ENCODE measurements at regions not wholly inside any gene's neighbourhood (a gene's known extent, or its start where the extent isn't known, plus 50 kb on each side); places are given as distances from the start of the nearest gene placed in this dataset.

- H3K27ac ChIP-seq (ENCODE audit: insufficient read depth, low read length, poor library complexity, severe bottlenecking), result no peak overlapping the region
- no peak for DNase-seq
- no peaks in the 10 kb centered on the region for H3K4me1 ChIP-seq (ENCODE audit: control insufficient read depth, insufficient read depth, low read length, poor library complexity, severe bottlenecking)
- no peaks in the 10 kb centered on the region for H3K9me3 ChIP-seq (ENCODE audit: control insufficient read depth, low read length)
- no peaks in the 10 kb centered on the region for H3K36me3 ChIP-seq (ENCODE audit: control insufficient read depth, insufficient read depth, low read length)
- H3K4me3 ChIP-seq (ENCODE audit: insufficient read depth, low read depth, low read length, poor library complexity, severe bottlenecking), result no peak overlapping the region
- no peaks in the 10 kb centered on the region for H3K27me3 ChIP-seq (replicated peaks; ENCODE audit: control insufficient read depth, insufficient read depth, low read length, poor library complexity, severe bottlenecking)
Measured at GRCh38 chr17:70609566-70609965, 440.2 kb downstream of the KCNJ2 start.

- no peaks in the 10 kb centered on the region for H3K9me3 ChIP-seq (ENCODE audit: control insufficient read depth, low read length)
- no peaks in the 10 kb centered on the region for H3K4me1 ChIP-seq (ENCODE audit: control insufficient read depth, insufficient read depth, low read length, poor library complexity, severe bottlenecking)
- no peak for DNase-seq
- no peak overlapping the region for H3K4me3 ChIP-seq (ENCODE audit: insufficient read depth, low read depth, low read length, poor library complexity, severe bottlenecking)
- H3K36me3 ChIP-seq (ENCODE audit: control insufficient read depth, insufficient read depth, low read length), result no peaks in the 10 kb centered on the region
- H3K27ac ChIP-seq (ENCODE audit: insufficient read depth, low read length, poor library complexity, severe bottlenecking), result no peak overlapping the region
- H3K27me3 ChIP-seq (replicated peaks; ENCODE audit: control insufficient read depth, insufficient read depth, low read length, poor library complexity, severe bottlenecking), result no peaks in the 10 kb centered on the region
Measured at GRCh38 chr17:70610161-70610560, 440.8 kb downstream of the KCNJ2 start.

DNA sequence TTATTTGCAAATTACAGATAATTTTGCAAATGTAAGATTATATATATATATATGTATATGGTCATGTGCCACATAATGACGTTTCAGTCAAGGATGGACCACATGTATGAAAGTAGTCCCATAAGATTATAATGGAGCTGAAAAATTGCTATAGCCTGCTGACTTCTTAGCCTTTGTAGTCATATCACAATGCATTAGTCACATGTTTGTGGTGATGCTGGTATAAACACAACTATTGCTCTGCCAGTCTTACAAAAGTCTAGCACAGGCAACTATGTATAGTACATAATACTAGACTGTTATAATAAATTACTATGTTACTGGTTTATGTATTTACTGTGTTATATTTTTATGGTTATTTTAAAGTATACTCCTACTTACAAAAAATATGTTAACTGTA is 444.3 kb downstream of the KCNJ2 start:
- Histone ChIP-seq H3K27ac (ENCODE audit: insufficient read depth, low read length, poor library complexity, severe bottlenecking) (no peak overlapping the region), H3K36me3 (ENCODE audit: control insufficient read depth, insufficient read depth, low read length) (no peaks in the 10 kb centered on the region), H3K4me1 (ENCODE audit: control insufficient read depth, insufficient read depth, low read length, poor library complexity, severe bottlenecking) (no peaks in the 10 kb centered on the region), H3K27me3 (replicated peaks; ENCODE audit: control insufficient read depth, insufficient read depth, low read length, poor library complexity, severe bottlenecking) (no peaks in the 10 kb centered on the region), H3K9me3 (ENCODE audit: control insufficient read depth, low read length) (no peaks in the 10 kb centered on the region), H3K4me3 (ENCODE audit: insufficient read depth, low read depth, low read length, poor library complexity, severe bottlenecking) (no peak overlapping the region)
- no peak for DNase-seq

- Histone ChIP-seq H3K9me3 (ENCODE audit: control insufficient read depth, low read length) (no peaks in the 10 kb centered on the region), H3K36me3 (ENCODE audit: control insufficient read depth, insufficient read depth, low read length) (no peaks in the 10 kb centered on the region), H3K4me1 (ENCODE audit: control insufficient read depth, insufficient read depth, low read length, poor library complexity, severe bottlenecking) (no peaks in the 10 kb centered on the region), H3K27me3 (replicated peaks; ENCODE audit: control insufficient read depth, insufficient read depth, low read length, poor library complexity, severe bottlenecking) (no peaks in the 10 kb centered on the region), H3K4me3 (ENCODE audit: insufficient read depth, low read depth, low read length, poor library complexity, severe bottlenecking) (no peak overlapping the region), H3K27ac (ENCODE audit: insufficient read depth, low read length, poor library complexity, severe bottlenecking) (no peak overlapping the region)
- DNase-seq, result no peak
Measured at GRCh38 chr17:70615831-70616230, 446.5 kb downstream of the KCNJ2 start.

GRCh38 chr17:70618641-70619040 is 449.3 kb downstream of the KCNJ2 start:
- no peaks in the 10 kb centered on the region for H3K9me3 ChIP-seq (ENCODE audit: control insufficient read depth, low read length)
- no peaks in the 10 kb centered on the region for H3K4me1 ChIP-seq (ENCODE audit: control insufficient read depth, insufficient read depth, low read length, poor library complexity, severe bottlenecking)
- no peak overlapping the region for H3K27ac ChIP-seq (ENCODE audit: insufficient read depth, low read length, poor library complexity, severe bottlenecking)
- no peak overlapping the region for H3K4me3 ChIP-seq (ENCODE audit: insufficient read depth, low read depth, low read length, poor library complexity, severe bottlenecking)
- no peak for DNase-seq
- H3K36me3 ChIP-seq (ENCODE audit: control insufficient read depth, insufficient read depth, low read length), result no peaks in the 10 kb centered on the region
- H3K27me3 ChIP-seq (replicated peaks; ENCODE audit: control insufficient read depth, insufficient read depth, low read length, poor library complexity, severe bottlenecking), result no peaks in the 10 kb centered on the region

GRCh38 chr17:70621566-70621965 is 452.2 kb downstream of the KCNJ2 start:
- no peaks in the 10 kb centered on the region for H3K9me3 ChIP-seq (ENCODE audit: control insufficient read depth, low read length)
- DNase-seq, result no peak
- H3K27me3 ChIP-seq (replicated peaks; ENCODE audit: control insufficient read depth, insufficient read depth, low read length, poor library complexity, severe bottlenecking), result no peaks in the 10 kb centered on the region
- no peaks in the 10 kb centered on the region for H3K36me3 ChIP-seq (ENCODE audit: control insufficient read depth, insufficient read depth, low read length)
- H3K4me1 ChIP-seq (ENCODE audit: control insufficient read depth, insufficient read depth, low read length, poor library complexity, severe bottlenecking), result no peaks in the 10 kb centered on the region
- no peak overlapping the region for H3K4me3 ChIP-seq (ENCODE audit: insufficient read depth, low read depth, low read length, poor library complexity, severe bottlenecking)
- H3K27ac ChIP-seq (ENCODE audit: insufficient read depth, low read length, poor library complexity, severe bottlenecking), result no peak overlapping the region

DNA sequence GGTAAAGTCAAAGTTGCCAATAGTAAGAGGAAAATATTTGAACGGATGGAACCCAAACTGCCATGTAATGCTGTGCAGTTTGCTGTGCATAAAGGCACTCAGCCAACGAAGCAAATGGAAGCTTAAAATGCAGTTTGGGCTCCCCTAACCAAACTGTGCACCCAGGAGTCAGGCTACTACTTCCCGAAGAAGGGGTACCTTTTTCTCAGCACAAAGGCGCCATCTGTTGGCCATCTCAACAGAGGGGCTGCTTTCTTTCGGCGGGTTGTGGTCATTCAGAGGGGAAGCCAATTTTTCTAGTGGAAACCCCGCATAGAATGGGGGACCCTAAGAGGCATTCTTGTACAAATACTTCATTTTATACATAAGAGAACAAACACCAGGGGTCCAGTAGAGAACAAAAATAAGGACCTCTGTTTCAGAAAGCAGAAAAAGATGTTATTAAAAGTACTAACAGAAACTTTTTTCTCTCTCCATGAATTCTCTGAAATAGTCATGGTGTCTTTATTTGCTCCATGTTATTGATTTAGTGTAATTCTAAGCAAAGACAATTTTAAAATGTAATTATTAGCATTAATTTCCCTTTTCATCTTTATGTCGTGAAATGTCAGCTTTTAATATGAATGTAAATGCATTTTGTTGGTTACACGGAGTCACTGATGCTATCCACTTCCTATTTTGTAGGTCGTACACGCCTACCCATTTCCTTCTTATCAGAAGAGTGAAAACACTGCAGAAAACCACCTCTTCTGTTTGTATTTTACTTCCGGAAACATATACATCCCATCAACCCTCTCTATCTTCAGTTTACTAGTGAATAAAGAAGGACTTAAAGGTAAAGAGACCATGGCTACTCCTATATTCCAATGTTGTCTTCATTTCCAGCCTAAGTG is 453.3 kb downstream of the KCNJ2 start:
- H3K9me3 ChIP-seq (ENCODE audit: control insufficient read depth, low read length), result no peaks in the 10 kb centered on the region
- H3K27me3 ChIP-seq (replicated peaks; ENCODE audit: control insufficient read depth, insufficient read depth, low read length, poor library complexity, severe bottlenecking), result no peaks in the 10 kb centered on the region
- H3K36me3 ChIP-seq (ENCODE audit: control insufficient read depth, insufficient read depth, low read length), result no peaks in the 10 kb centered on the region
- H3K4me1 ChIP-seq (ENCODE audit: control insufficient read depth, insufficient read depth, low read length, poor library complexity, severe bottlenecking), result no peaks in the 10 kb centered on the region
- no peak overlapping the region for H3K27ac ChIP-seq (ENCODE audit: insufficient read depth, low read length, poor library complexity, severe bottlenecking)
- H3K4me3 ChIP-seq (ENCODE audit: insufficient read depth, low read depth, low read length, poor library complexity, severe bottlenecking), result no peak overlapping the region
- no peak for DNase-seq

GRCh38 chr17:70624211-70624610 is 454.9 kb downstream of the KCNJ2 start:
- Histone ChIP-seq H3K27me3 (replicated peaks; ENCODE audit: control insufficient read depth, insufficient read depth, low read length, poor library complexity, severe bottlenecking) (no peaks in the 10 kb centered on the region), H3K9me3 (ENCODE audit: control insufficient read depth, low read length) (no peaks in the 10 kb centered on the region), H3K4me1 (ENCODE audit: control insufficient read depth, insufficient read depth, low read length, poor library complexity, severe bottlenecking) (no peaks in the 10 kb centered on the region), H3K36me3 (ENCODE audit: control insufficient read depth, insufficient read depth, low read length) (no peaks in the 10 kb centered on the region), H3K27ac (ENCODE audit: insufficient read depth, low read length, poor library complexity, severe bottlenecking) (no peak overlapping the region), H3K4me3 (ENCODE audit: insufficient read depth, low read depth, low read length, poor library complexity, severe bottlenecking) (no peak overlapping the region)
- no peak for DNase-seq

GRCh38 chr17:70629902-70630301 is 460.6 kb downstream of the KCNJ2 start:
- no peak overlapping the region for H3K4me3 ChIP-seq (ENCODE audit: insufficient read depth, low read depth, low read length, poor library complexity, severe bottlenecking)
- no peak for DNase-seq
- H3K4me1 ChIP-seq (ENCODE audit: control insufficient read depth, insufficient read depth, low read length, poor library complexity, severe bottlenecking), result no peaks in the 10 kb centered on the region
- no peaks in the 10 kb centered on the region for H3K36me3 ChIP-seq (ENCODE audit: control insufficient read depth, insufficient read depth, low read length)
- H3K27me3 ChIP-seq (replicated peaks; ENCODE audit: control insufficient read depth, insufficient read depth, low read length, poor library complexity, severe bottlenecking), result no peaks in the 10 kb centered on the region
- no peaks in the 10 kb centered on the region for H3K9me3 ChIP-seq (ENCODE audit: control insufficient read depth, low read length)
- no peak overlapping the region for H3K27ac ChIP-seq (ENCODE audit: insufficient read depth, low read length, poor library complexity, severe bottlenecking)

- Histone ChIP-seq H3K36me3 (ENCODE audit: control insufficient read depth, insufficient read depth, low read length) (no peaks in the 10 kb centered on the region), H3K4me1 (ENCODE audit: control insufficient read depth, insufficient read depth, low read length, poor library complexity, severe bottlenecking) (no peaks in the 10 kb centered on the region), H3K27ac (ENCODE audit: insufficient read depth, low read length, poor library complexity, severe bottlenecking) (no peak overlapping the region), H3K4me3 (ENCODE audit: insufficient read depth, low read depth, low read length, poor library complexity, severe bottlenecking) (no peak overlapping the region), H3K27me3 (replicated peaks; ENCODE audit: control insufficient read depth, insufficient read depth, low read length, poor library complexity, severe bottlenecking) (no peaks in the 10 kb centered on the region), H3K9me3 (ENCODE audit: control insufficient read depth, low read length) (no peaks in the 10 kb centered on the region)
- no peak for DNase-seq
Measured at GRCh38 chr17:70636517-70637133, 467.3 kb downstream of the KCNJ2 start.
